ENCODE measurements at regions not wholly inside any gene's neighbourhood (a gene's known extent, or its start where the extent isn't known, plus 50 kb on each side); places are given as distances from the start of the nearest gene placed in this dataset.

- no peak for TF ChIP-seq SIN3A (IDR thresholded peaks at IDR 0.05; ENCODE audit: borderline replicate concordance, low read depth, low read length)
- no peak for TF ChIP-seq CTCF (IDR thresholded peaks at IDR 0.05)
- TF ChIP-seq YY1 (IDR thresholded peaks at IDR 0.05; ENCODE audit: low read depth), result no peak
- TF ChIP-seq RFX5 (IDR thresholded peaks at IDR 0.05; ENCODE audit: low read length), result no peak
- no peak for TF ChIP-seq EP300 (IDR thresholded peaks at IDR 0.05; ENCODE audit: borderline replicate concordance in 1 of 2, low read depth in 1 of 2, low read length in 1 of 2)
- TF ChIP-seq GATA2 (CRISPR knock-in tag; IDR thresholded peaks at IDR 0.05), result no peak
- TF ChIP-seq TAF1 (IDR thresholded peaks at IDR 0.05; ENCODE audit: borderline replicate concordance, low read depth, low read length), result no peak
- TF ChIP-seq SMC3 (IDR thresholded peaks at IDR 0.05; ENCODE audit: low read depth, low read length), result no peak
- TF ChIP-seq USF1 (IDR thresholded peaks at IDR 0.05; ENCODE audit: borderline replicate concordance, low read depth), result no peak
- TF ChIP-seq ELF1 (IDR thresholded peaks at IDR 0.05), result no peak
- no peak for TF ChIP-seq FOXM1 (IDR thresholded peaks at IDR 0.05; ENCODE audit: low read depth)
- TF ChIP-seq POLR2AphosphoS5 (IDR thresholded peaks at IDR 0.05; ENCODE audit: low read depth, low read length), result no peak
Observed at GRCh38 chr4:10929818-10930217, 245.2 kb upstream of the CLNK start.

All from SK-N-SH (cell line).